Activated CD8-positive, alpha-beta T cell treated with anti-CD3 and anti-CD28 coated beads for 36 hours (primary cell): ENCODE measurements at regions not wholly inside any gene's neighbourhood (a gene's known extent, or its start where the extent isn't known, plus 50 kb on each side); places are given as distances from the start of the nearest gene placed in this dataset.
"Not testable (repeated sequence)": the region's sequence is repeated elsewhere in the genome, so short reads cannot be mapped to it uniquely, and the experiment has no call there.

Source experiments
- ATAC-seq: fragments of 200-7000 bp; cut with Tn5 transposase; one replicate; pipeline ENCODE4 v1.10.0; 2021; ENCODE audit warnings: mild to moderate bottlenecking, moderate library complexity
- CTCF ChIA-PET: fragments of 350-600 bp; sonication (Branson Sonifier 250); formaldehyde crosslinking; loops from one replicate; lab custom pipeline; 2021; ENCODE audit warnings: antibody characterized with exemption; lab: Charles Lee
- POLR2A ChIA-PET: fragments of 350-600 bp; sonication (Branson Sonifier 250); formaldehyde crosslinking; loops from one replicate; lab custom pipeline; 2021; ENCODE audit warnings: antibody characterized with exemption; lab: Charles Lee
- DNase-seq: peaks from one replicate; pipeline ENCODE4 v3.0.0-alpha.2; 2020
- H3K27ac Mint-ChIP-seq: one replicate; pipeline ENCODE4 v1.8.0; 2021; ENCODE audit warnings: mild to moderate bottlenecking, mixed read lengths
- H3K27me3 Mint-ChIP-seq: one replicate; pipeline ENCODE4 v1.8.0; 2021; ENCODE audit warnings: mixed read lengths
- H3K36me3 Mint-ChIP-seq: one replicate; pipeline ENCODE4 v1.8.0; 2021; ENCODE audit warnings: low read depth, mixed read lengths
- H3K4me1 Mint-ChIP-seq: one replicate; pipeline ENCODE4 v1.8.0; 2021; ENCODE audit warnings: low read depth, mixed read lengths
- H3K4me3 Mint-ChIP-seq: one replicate; pipeline ENCODE4 v1.8.0; 2021; ENCODE audit warnings: mild to moderate bottlenecking, moderate library complexity, mixed read lengths
- H3K9me3 Mint-ChIP-seq: one replicate; pipeline ENCODE4 v1.8.0; 2021; ENCODE audit warnings: mixed read lengths
- intact Hi-C: fragments of 100-400 bp; cut with micrococcal nuclease; formaldehyde crosslinking; loops from one replicate; pipeline ENCODE4 v1.10.0; 2022
- TF ChIP-seq, protein P1 (sequence below): fragments of 200-600 bp; IDR thresholded peaks from one replicate; pipeline ENCODE4 v1.8.0; 2022; ENCODE audit warnings: antibody characterized with exemption, mild to moderate bottlenecking

DNA sequence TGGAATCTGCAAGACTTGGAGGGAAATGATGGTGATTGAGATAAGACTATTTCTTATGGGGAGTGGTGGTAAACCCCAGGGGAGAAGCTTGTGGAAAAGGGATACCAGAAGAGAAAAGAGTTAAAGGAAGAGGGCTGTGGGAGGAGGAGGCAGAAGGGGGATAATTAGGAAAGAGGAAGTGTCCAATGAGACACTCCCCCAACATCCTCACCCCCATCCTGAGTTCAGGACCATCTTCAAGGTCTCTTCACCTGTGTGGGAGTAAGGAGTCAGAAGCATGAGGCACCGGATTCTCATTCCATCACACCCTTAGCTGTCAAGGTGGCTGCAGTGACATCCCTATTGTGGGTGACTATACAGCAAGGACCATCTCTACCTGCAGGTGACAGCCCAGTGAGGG is 106.6 kb upstream of the POC5 start:
- TF ChIP-seq, protein P1, sequence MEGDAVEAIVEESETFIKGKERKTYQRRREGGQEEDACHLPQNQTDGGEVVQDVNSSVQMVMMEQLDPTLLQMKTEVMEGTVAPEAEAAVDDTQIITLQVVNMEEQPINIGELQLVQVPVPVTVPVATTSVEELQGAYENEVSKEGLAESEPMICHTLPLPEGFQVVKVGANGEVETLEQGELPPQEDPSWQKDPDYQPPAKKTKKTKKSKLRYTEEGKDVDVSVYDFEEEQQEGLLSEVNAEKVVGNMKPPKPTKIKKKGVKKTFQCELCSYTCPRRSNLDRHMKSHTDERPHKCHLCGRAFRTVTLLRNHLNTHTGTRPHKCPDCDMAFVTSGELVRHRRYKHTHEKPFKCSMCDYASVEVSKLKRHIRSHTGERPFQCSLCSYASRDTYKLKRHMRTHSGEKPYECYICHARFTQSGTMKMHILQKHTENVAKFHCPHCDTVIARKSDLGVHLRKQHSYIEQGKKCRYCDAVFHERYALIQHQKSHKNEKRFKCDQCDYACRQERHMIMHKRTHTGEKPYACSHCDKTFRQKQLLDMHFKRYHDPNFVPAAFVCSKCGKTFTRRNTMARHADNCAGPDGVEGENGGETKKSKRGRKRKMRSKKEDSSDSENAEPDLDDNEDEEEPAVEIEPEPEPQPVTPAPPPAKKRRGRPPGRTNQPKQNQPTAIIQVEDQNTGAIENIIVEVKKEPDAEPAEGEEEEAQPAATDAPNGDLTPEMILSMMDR = no peak
- Mint-ChIP-seq H3K27ac (no peak overlapping the region), H3K4me3 (no peak overlapping the region), H3K4me1 (no peaks in the 10 kb centered on the region), H3K9me3 (peaks cover 2% of the 10 kb centered on the region), H3K27me3 (peaks cover 2% of the 10 kb centered on the region), H3K36me3 (no peaks in the 10 kb centered on the region)
- ATAC-seq = no peak
- ChIA-PET POLR2A (no interaction called here), CTCF (no interaction called here)
- intact Hi-C loops = no loop called here
- DNase-seq = no peak

- intact Hi-C loops = no loop called here
- TF ChIP-seq, protein P1 = no peak
- Mint-ChIP-seq H3K27me3 (peaks cover 10% of the 10 kb centered on the region), H3K9me3 (peaks cover 2% of the 10 kb centered on the region), H3K4me3 (no peak overlapping the region), H3K36me3 (no peaks in the 10 kb centered on the region), H3K4me1 (no peaks in the 10 kb centered on the region), H3K27ac (no peak overlapping the region)
- CTCF ChIA-PET = no interaction called here
- DNase-seq = no peak
- ATAC-seq = no peak
- POLR2A ChIA-PET = no interaction called here
These were observed 101.4 kb upstream of the POC5 start for GRCh38 chr5:75818661-75819060.

DNA sequence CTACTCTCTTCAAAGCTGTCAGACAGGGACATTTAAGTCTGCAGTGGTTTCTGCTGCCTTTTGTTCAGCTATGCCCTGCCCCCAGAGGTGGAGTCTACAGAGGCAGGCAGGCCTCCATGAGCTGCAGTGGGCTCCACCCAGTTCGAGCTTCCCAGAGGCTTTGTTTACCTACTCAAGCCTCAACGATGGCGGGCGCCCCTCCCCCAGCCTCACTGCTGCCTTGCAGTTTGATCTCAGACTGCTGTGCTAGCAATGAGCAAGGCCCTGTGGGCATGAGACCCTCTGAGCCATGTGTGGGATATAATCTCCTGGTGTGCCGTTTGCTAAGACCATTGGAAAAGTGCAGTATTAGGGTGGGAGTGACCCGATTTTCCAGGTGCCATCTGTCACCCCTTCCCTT is 82.5 kb upstream of the POC5 start:
- DNase-seq, intact Hi-C loops, H3K27me3 Mint-ChIP-seq, H3K36me3 Mint-ChIP-seq, H3K4me1 Mint-ChIP-seq, ATAC-seq, POLR2A ChIA-PET, CTCF ChIA-PET, H3K27ac Mint-ChIP-seq, H3K4me3 Mint-ChIP-seq: not testable (repeated sequence)
- H3K9me3 Mint-ChIP-seq = peaks cover 12% of the 10 kb centered on the region

DNA sequence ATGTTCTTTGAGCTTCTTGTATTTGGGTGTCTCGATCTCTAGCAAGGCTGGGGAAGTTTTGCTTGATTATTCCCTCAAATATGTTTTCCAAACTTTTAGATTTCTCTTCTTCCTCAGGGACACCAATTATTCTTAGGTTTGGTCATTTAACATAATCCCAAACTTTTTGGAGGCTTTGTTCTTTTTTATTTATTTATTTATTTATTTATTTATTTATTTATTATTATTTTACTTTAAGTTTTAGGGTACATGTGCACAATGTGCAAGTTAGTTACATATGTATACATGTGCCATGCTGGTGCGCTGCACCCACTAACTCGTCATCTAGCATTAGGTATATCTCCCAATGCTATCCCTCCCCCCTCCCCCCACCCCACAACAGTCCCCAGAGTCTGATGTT is 52.1 kb upstream of the POC5 start:
- intact Hi-C loops, H3K27ac Mint-ChIP-seq, ATAC-seq, H3K4me1 Mint-ChIP-seq, DNase-seq, CTCF ChIA-PET, H3K36me3 Mint-ChIP-seq, H3K4me3 Mint-ChIP-seq, H3K27me3 Mint-ChIP-seq, POLR2A ChIA-PET: not testable (repeated sequence)
- peaks cover 17% of the 10 kb centered on the region for H3K9me3 Mint-ChIP-seq
